ENCODE measurements at regions not wholly inside any gene's neighbourhood (a gene's known extent, or its start where the extent isn't known, plus 50 kb on each side); places are given as distances from the start of the nearest gene placed in this dataset.
A peak's percentile ranks its signal among the peaks of the same experiment; 100 is the strongest.

GRCh38 chr22:17272511-17272991 lies 53.3 kb upstream of the ADA2 start:
- Histone ChIP-seq H3K27ac (no peak overlapping the region), H3K36me3 (no peaks in the 10 kb centered on the region), H3K9me3 (no peaks in the 10 kb centered on the region), H3K4me3 (no peak overlapping the region), H3K27me3 (peaks cover 0 to 9% (median 0%) of the 10 kb centered on the region in 7 donors), H3K4me1 (peaks cover 0 to 4% (median 0%) of the 10 kb centered on the region in 9 donors)
- peak in 1 of 2 donors; percentile 3 for DNase-seq
- WGBS, 2 donors: 47 to 53% methylated on average over 4 of the region's 4 CpGs
- intact Hi-C loops (cut with DNase I): no loop called here
- no peak for TF ChIP-seq CTCF (IDR thresholded peaks at IDR 0.05)
- peak in 1 of 8 donors; percentile 14 for ATAC-seq

GRCh38 chr22:17271711-17272451 lies 52.6 kb upstream of the ADA2 start:
- Histone ChIP-seq H3K4me3 (no peak overlapping the region), H3K4me1 (peaks cover 0 to 7% (median 0%) of the 10 kb centered on the region in 9 donors), H3K27me3 (peaks cover 0 to 9% (median 0%) of the 10 kb centered on the region in 7 donors), H3K36me3 (no peaks in the 10 kb centered on the region), H3K9me3 (no peaks in the 10 kb centered on the region), H3K27ac (no peak overlapping the region)
- ATAC-seq (no peak), DNase-seq (peak in 1 of 2 donors; percentile 1)
- 89 to 92% methylated on average over 8 of the region's 8 CpGs for WGBS, 2 donors
- TF ChIP-seq CTCF (IDR thresholded peaks at IDR 0.05): no peak
- intact Hi-C loops (cut with DNase I): no loop called here

- peaks cover 0 to 9% (median 4%) of the 10 kb centered on the region in 7 donors for H3K27me3 ChIP-seq
- H3K36me3 ChIP-seq: no peaks in the 10 kb centered on the region
- H3K27ac ChIP-seq: no peak overlapping the region
- ATAC-seq: peak in 1 of 8 donors; percentile 18
- H3K4me1 ChIP-seq: peaks cover 0 to 28% (median 7%) of the 10 kb centered on the region in 9 donors
- intact Hi-C loops (cut with DNase I): no loop called here
- H3K4me3 ChIP-seq: no peak overlapping the region
- no peaks in the 10 kb centered on the region for H3K9me3 ChIP-seq
- 67 to 69% methylated on average over 14 of the region's 14 CpGs for WGBS, 2 donors
- no peak for DNase-seq
- TF ChIP-seq CTCF (IDR thresholded peaks at IDR 0.05): no peak
Measured at GRCh38 chr22:17269607-17270261, 50.5 kb upstream of the ADA2 start.

GRCh38 chr22:17269224-17269606 lies 50.0 kb upstream of the ADA2 start:
- Histone ChIP-seq H3K4me1 (peaks cover 0 to 34% (median 9%) of the 10 kb centered on the region in 9 donors), H3K36me3 (no peaks in the 10 kb centered on the region), H3K4me3 (no peak overlapping the region), H3K27ac (no peak overlapping the region), H3K27me3 (peaks cover 0 to 9% (median 4%) of the 10 kb centered on the region in 7 donors), H3K9me3 (no peaks in the 10 kb centered on the region)
- 62 to 71% methylated on average over 2 of the region's 2 CpGs for WGBS, 2 donors
- intact Hi-C loops (cut with DNase I): no loop called here
- no peak for TF ChIP-seq CTCF (IDR thresholded peaks at IDR 0.05)
- ATAC-seq (no peak), DNase-seq (no peak)
